ENCODE measurements at regions not wholly inside any gene's neighbourhood (a gene's known extent, or its start where the extent isn't known, plus 50 kb on each side); places are given as distances from the start of the nearest gene placed in this dataset.
"Not testable (repeated sequence)": the region's sequence is repeated elsewhere in the genome, so short reads cannot be mapped to it uniquely, and the experiment has no call there.

DNA sequence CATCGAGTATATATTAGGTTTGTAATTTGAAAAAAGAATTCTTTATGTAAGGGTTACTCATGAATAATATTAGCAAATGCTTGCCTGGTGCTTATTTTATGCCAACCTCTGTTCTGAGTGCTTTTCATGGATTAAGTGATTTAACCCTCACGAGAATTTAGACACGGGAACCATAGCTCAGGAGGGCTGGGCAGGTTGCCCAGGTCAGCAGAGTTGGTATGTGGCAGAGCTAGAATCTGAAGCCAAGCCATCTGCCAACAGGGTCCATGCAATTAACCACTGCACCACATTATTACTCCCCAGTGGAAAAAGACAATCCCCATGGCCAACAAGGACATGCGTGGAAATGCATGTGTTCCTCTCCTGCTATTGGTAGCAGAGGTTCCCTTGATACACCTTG is 345.6 kb downstream of the CDC5L start:
- DNase-seq (ENCODE audit: low spot score), result no peak
- no peak overlapping the region for H3K4me3 Mint-ChIP-seq
- no peaks in the 10 kb centered on the region for H3K9me3 Mint-ChIP-seq
- no peak overlapping the region for H3K27ac Mint-ChIP-seq
- peaks cover 0 to 8% of the 10 kb centered on the region in 2 donors for H3K4me1 Mint-ChIP-seq (ENCODE audit: low read depth in 2 of 2)
- ATAC-seq, result no peak
- H3K27me3 Mint-ChIP-seq, result no peaks in the 10 kb centered on the region
- no peaks in the 10 kb centered on the region for H3K36me3 Mint-ChIP-seq

DNA sequence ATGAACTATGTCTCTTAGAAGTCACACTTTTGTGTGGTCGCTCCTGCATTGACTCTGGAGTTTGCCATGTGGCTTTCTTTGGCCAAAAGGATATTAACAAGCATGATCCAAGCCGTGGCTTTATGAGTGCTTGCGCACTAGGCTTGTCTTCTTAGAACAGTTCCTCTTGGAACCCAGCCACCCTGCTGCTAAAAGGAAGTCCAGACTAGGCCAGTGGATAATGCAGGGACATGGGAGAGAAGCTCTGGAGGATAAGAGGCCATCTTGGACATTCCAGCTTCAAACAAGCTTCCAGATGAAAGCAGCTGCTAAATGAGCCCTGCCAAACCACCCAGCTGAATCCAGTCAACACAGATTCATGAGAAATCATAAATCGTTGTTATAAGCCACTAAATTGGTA is 346.4 kb downstream of the CDC5L start:
- Mint-ChIP-seq H3K4me3 (no peak overlapping the region), H3K27ac (no peak overlapping the region), H3K36me3 (no peaks in the 10 kb centered on the region), H3K27me3 (no peaks in the 10 kb centered on the region), H3K4me1 (ENCODE audit: low read depth in 2 of 2) (peaks cover 0 to 12% of the 10 kb centered on the region in 2 donors), H3K9me3 (no peaks in the 10 kb centered on the region)
- ATAC-seq, result no peak
- no peak for DNase-seq (ENCODE audit: low spot score)

DNA sequence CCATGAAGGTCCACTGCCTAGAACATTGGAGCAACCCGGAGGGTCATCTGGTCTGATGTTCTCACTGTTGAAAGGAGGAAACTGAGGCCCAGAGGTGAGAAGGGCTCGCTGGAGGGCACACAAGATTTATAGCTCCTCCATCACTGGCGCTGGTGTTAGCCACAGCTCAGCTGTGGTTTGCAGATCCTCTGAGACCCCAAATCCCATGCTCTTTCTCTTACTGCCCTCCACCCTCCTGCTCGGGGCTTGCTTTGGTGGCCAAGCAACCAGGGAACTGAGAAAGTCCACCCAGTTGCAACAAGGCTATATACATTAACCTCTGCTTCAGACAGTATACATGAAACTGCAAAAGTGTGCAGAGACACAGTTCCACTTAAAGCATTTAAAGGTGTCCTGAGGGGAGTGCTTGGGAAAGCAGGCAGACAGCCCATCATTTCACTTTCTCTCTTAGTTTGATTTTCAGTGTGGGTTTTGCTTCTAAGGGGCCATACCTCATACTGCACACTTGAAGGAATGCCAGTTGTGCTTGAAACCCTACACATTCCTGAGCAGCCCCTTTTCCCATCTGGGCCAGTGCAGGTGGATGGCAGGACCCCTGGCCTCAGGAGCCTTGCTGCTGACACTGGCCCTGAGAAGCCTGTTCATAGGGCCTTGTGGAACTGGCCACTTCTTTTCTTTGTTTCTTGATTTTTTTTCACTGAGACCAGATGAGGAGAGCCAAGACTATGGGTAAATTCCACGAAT is 347.6 kb downstream of the CDC5L start:
- no peak for DNase-seq (ENCODE audit: low spot score)
- no peaks in the 10 kb centered on the region for H3K27me3 Mint-ChIP-seq
- ATAC-seq, result peak in 1 of 2 donors; percentile 34
- H3K4me1 Mint-ChIP-seq (ENCODE audit: low read depth in 2 of 2), result peaks cover 0 to 12% of the 10 kb centered on the region in 2 donors
- no peaks in the 10 kb centered on the region for H3K36me3 Mint-ChIP-seq
- H3K9me3 Mint-ChIP-seq, result no peaks in the 10 kb centered on the region
- H3K4me3 Mint-ChIP-seq, result peak overlapping the region; percentile 37
- peak overlapping the region in 1 of 2 donors; percentile 32 for H3K27ac Mint-ChIP-seq

DNA sequence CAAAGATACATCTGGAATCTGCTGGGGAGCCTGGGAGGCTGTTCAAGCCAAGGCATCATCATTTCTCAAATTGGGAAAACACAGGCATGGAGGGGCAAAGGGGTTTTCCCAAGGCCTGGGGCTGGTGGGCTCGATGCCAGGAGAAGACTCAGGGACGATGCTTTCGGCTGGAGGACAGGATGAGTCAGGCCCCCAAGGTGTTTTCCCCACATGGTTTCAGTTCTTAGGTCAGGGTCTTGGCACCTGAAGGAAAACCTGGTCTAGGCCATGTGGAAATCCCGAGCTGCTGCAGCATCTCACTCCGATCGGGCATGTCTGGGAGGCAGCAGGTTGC is 348.1 kb downstream of the CDC5L start:
- Mint-ChIP-seq H3K27me3 (no peaks in the 10 kb centered on the region), H3K4me1 (ENCODE audit: low read depth in 2 of 2) (peaks cover 0 to 12% of the 10 kb centered on the region in 2 donors), H3K4me3 (peak overlapping the region; percentile 37), H3K27ac (peak overlapping the region in 1 of 2 donors; percentile 32), H3K36me3 (no peaks in the 10 kb centered on the region), H3K9me3 (no peaks in the 10 kb centered on the region)
- ATAC-seq (peak in 1 of 2 donors; percentile 35), DNase-seq (ENCODE audit: low spot score) (no peak)

DNA sequence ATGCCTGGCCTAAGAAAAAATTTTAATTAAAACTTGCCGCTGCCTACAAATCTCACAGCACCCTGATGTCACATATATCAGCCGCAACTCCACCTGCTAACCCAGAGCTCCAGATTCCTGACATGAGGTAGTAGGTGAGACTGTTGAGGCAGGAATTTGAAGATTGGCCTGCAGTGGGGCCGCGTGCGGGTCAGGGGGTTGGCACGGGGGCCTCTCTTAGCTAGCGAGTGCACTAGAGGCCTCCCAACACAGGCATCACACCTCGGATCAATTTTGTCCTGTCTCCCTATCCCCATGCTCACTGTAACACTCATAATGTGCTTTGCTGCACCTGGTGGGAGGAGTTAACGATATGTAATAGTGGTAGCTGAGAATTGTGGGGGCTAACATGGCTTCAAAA is 349.8 kb downstream of the CDC5L start:
- H3K36me3 Mint-ChIP-seq, result no peaks in the 10 kb centered on the region
- DNase-seq (ENCODE audit: low spot score), result no peak
- no peak overlapping the region for H3K27ac Mint-ChIP-seq
- ATAC-seq, result no peak
- peaks cover 0 to 12% of the 10 kb centered on the region in 2 donors for H3K4me1 Mint-ChIP-seq (ENCODE audit: low read depth in 2 of 2)
- no peaks in the 10 kb centered on the region for H3K9me3 Mint-ChIP-seq
- no peaks in the 10 kb centered on the region for H3K27me3 Mint-ChIP-seq
- H3K4me3 Mint-ChIP-seq, result no peak overlapping the region

DNA sequence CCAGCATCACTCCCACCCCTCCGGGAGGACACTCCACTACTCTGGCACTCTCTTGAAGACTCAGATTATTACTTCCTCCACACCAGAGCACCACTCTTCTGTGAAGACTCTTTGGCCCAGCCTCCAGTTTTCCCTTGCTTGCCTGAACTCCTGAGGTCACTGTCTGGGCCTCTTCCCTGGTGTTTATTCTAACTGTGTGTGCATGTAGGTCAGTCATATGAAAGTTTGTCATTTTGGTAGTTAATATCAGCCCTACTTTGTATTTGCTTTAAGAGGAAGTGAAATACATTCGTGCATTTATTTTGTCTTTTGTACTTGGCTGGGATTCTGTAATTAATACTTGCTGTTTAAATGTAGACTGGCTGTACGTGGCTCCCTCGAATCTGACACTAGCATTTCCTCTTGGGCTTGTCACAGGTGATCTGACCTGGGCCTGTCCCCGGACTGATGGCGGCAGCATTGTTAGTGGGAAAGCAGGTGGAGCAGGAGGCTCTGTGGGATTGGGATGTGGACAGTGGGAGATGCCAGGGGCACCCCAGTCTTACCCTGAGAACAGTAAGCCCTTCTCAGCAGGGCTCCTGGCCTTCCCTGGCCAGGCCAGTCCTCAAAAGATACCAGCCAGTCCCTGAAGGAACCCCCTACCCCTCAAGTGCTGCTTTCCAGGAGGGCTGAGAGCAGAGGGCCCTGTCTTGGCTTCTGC is 350.5 kb downstream of the CDC5L start:
- ATAC-seq (no peak), DNase-seq (ENCODE audit: low spot score) (no peak)
- Mint-ChIP-seq H3K4me3 (no peak overlapping the region), H3K27me3 (no peaks in the 10 kb centered on the region), H3K36me3 (no peaks in the 10 kb centered on the region), H3K4me1 (ENCODE audit: low read depth in 2 of 2) (peaks cover 0 to 12% of the 10 kb centered on the region in 2 donors), H3K9me3 (no peaks in the 10 kb centered on the region), H3K27ac (peak overlapping the region in 1 of 2 donors; percentile 66)

DNA sequence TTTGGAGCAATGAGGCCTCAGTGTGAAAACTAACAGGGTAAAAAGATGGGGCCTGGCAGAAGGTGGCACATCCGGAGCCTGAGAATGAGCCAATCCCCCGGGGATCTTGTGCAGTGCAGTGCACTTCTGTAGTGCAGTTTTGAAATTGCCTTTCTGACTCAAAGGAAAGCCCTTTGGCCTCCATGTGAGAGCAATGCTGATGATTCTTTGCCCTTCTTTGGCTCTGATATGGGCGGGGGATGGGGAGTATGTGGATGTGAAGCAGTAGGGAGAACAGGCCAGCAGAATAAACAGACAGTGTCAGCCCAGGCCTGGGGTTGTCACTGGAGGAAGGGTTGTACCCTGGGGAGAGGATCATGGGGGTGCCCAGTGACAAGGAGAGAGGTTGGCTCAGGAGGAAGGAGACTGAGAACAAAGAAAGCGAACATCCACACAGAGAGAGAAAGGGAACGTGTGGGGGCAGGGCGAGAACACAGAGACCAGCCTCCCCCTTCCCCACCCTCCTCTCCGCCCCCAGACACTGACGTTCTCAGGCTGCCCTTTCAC is 351.2 kb downstream of the CDC5L start:
- Mint-ChIP-seq H3K27ac (peak overlapping the region in 1 of 2 donors; percentile 66), H3K4me1 (ENCODE audit: low read depth in 2 of 2) (peaks cover 0 to 12% of the 10 kb centered on the region in 2 donors), H3K9me3 (no peaks in the 10 kb centered on the region), H3K4me3 (no peak overlapping the region), H3K27me3 (no peaks in the 10 kb centered on the region), H3K36me3 (no peaks in the 10 kb centered on the region)
- ATAC-seq (no peak), DNase-seq (ENCODE audit: low spot score) (no peak)

DNA sequence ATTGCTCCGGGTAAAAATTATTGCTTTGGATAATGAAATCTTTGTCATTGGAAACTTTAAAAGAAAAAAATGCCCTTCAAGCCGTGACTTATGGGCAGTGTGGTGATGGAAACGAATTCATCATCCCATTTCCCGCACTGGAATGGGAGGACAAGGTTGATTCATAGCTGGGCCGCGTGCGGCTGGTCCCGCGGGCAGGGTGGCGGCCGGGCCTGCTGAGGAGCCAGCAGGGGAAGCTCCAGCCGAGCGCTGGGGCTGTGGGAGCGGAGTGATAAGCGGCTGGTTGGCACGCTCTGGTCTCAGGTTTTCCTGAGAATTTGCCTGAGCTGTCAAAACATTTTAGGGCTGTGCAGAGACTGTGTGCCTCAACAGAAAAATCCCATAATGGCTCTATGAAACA is 351.7 kb downstream of the CDC5L start:
- Mint-ChIP-seq H3K36me3 (no peaks in the 10 kb centered on the region), H3K9me3 (no peaks in the 10 kb centered on the region), H3K4me3 (no peak overlapping the region), H3K27me3 (no peaks in the 10 kb centered on the region), H3K27ac (peak overlapping the region in 1 of 2 donors; percentile 66), H3K4me1 (ENCODE audit: low read depth in 2 of 2) (peaks cover 0 to 12% of the 10 kb centered on the region in 2 donors)
- DNase-seq (ENCODE audit: low spot score) (no peak), ATAC-seq (no peak)

DNA sequence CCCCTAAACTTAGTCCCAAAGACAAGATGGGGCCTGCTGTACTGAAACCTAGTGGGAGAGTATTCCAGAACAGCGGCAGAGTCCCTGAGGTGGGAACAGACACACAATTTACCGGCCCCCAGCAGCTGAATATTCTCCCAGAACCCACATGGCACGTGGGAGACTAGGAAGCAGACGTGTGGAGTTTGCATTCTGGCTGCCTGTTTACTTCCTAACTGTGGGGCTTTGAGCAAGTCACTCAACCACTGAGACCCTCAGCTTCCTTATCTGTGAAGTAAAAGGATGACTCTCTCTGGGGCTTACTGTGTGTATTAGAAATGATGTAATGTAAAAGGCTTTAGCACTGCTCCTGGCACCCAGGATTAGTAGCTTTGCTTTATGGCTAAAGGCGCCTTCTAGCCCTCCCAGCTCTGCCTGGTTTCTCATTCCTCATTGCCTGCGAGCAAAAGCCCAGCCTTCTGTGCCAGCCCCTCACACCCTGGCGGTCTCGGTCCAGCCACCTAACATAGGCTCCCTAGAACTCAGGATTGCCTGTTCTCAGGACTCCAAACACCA is 353.1 kb downstream of the CDC5L start:
- H3K9me3 Mint-ChIP-seq, result no peaks in the 10 kb centered on the region
- DNase-seq (ENCODE audit: low spot score), result no peak
- no peaks in the 10 kb centered on the region for H3K36me3 Mint-ChIP-seq
- H3K4me3 Mint-ChIP-seq, result no peak overlapping the region
- peaks cover 0 to 4% of the 10 kb centered on the region in 2 donors for H3K4me1 Mint-ChIP-seq (ENCODE audit: low read depth in 2 of 2)
- no peak overlapping the region for H3K27ac Mint-ChIP-seq
- ATAC-seq, result no peak
- H3K27me3 Mint-ChIP-seq, result no peaks in the 10 kb centered on the region

DNA sequence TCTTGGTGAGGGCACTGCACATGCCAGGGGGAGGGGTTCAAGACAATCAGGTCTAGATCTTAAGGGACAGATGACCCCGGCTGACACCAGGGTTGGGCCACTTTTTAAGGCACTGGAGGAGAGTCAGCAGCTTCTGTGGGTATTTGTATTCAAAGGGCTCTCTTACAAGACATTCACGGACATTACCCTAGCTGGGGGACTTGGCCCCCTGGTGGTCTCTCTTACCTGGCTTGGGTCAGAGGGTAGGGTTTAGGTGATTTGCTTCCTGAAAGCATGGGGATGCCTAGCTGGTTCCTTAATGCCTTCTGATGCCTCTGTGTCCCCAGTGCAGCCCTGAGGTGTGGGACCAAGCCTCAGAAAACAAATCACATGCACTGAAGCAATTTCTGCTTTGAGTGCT is 354.7 kb downstream of the CDC5L start:
- no peak for DNase-seq (ENCODE audit: low spot score)
- H3K9me3 Mint-ChIP-seq, result no peaks in the 10 kb centered on the region
- H3K4me3 Mint-ChIP-seq, result no peak overlapping the region
- H3K36me3 Mint-ChIP-seq, result no peaks in the 10 kb centered on the region
- ATAC-seq, result no peak
- peaks cover 0 to 4% of the 10 kb centered on the region in 2 donors for H3K4me1 Mint-ChIP-seq (ENCODE audit: low read depth in 2 of 2)
- no peaks in the 10 kb centered on the region for H3K27me3 Mint-ChIP-seq
- H3K27ac Mint-ChIP-seq, result no peak overlapping the region

DNA sequence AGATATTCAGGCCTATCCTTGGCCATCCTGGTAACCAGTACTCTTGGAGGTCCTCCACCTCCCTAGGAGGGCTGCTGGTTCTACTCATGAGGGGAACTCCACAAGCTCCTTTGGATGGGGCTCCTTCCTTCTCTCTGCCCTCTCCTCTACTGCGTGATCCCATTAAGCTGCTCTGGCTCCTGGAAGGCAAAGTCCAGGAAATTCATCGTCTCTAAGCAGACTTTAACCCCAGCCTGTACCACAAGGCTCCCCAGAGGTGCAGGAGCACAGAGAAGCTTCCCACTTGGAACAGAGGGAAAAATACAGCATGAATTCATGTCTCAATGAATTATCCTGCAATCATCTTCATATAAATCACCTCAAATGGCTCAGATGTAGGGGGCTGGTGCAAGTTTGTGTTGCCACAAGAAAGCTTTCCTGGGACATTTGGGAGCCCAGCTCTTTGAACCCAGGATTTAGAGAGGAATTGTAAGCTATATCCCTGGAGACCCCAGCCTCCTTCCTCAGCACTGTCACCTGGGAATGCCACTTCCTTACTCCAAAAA is 355.4 kb downstream of the CDC5L start:
- ATAC-seq (peak; percentile 31 to 38), DNase-seq (ENCODE audit: low spot score) (no peak)
- Mint-ChIP-seq H3K27me3 (no peaks in the 10 kb centered on the region), H3K27ac (no peak overlapping the region), H3K36me3 (no peaks in the 10 kb centered on the region), H3K9me3 (no peaks in the 10 kb centered on the region), H3K4me1 (ENCODE audit: low read depth in 2 of 2) (peaks cover 0 to 4% of the 10 kb centered on the region in 2 donors), H3K4me3 (no peak overlapping the region)

DNA sequence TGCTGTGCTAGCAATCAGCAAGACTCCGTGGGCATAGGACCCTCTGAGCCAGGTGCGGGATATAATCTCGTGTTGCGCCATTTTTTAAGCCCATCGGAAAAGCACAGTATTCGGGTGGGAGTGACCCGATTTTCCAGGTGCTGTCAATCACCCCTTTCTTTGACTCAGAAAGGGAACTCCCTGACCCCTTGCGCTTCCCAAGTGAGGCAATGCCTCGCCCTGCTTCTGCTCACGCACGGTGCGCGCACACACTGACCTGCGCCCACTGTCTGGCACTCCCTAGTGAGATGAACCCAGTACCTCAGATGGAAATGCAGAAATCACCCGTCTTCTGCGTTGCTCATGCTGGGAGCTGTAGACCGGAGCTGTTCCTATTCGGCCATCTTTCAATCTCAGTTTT is 372.6 kb downstream of the CDC5L start:
- H3K27me3 Mint-ChIP-seq; H3K9me3 Mint-ChIP-seq; DNase-seq (ENCODE audit: low spot score); H3K4me3 Mint-ChIP-seq; ATAC-seq; H3K27ac Mint-ChIP-seq; H3K36me3 Mint-ChIP-seq; H3K4me1 Mint-ChIP-seq (ENCODE audit: low read depth in 2 of 2): not testable (repeated sequence)

DNA sequence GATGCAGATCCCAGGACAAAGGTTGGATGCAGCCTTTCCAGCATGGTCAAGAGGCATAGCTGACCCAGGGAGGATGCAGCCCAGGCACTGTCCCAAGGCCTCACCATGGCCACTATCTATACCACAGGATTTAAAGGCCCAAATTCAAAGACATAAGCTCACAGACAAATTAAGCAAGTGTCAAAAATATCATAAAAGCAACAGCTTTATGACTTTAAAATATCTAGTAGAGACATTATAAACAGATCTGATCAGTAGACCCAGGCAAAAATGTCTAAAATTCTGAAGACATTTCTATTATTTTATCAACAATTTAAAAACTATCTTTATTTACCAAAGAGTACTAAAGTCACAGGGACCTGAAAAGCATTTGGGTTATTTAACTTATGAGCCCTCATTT is 373.5 kb downstream of the CDC5L start:
- no peak overlapping the region for H3K27ac Mint-ChIP-seq

DNA sequence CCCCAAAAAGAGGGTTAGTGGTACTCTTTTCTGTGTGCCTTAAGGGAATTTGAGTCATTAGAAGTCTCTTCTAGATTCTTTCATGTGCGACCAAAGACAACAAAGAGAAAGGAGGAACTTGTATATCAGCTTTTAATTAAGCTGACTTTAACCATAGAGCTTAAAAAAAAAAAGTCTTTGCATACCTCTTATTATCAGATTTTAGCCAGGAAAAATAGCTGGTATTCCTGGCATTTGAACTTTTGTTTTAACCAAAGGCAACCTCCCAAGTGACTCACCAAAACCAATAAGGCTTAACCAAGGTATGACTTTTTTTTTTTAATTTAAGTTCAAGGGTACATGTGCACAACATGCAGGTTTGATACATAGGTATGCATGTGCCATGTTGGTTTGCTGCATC is 375.0 kb downstream of the CDC5L start:
- ATAC-seq, result no peak
- no peak overlapping the region for H3K4me3 Mint-ChIP-seq
- no peak for DNase-seq (ENCODE audit: low spot score)
- no peaks in the 10 kb centered on the region for H3K4me1 Mint-ChIP-seq (ENCODE audit: low read depth in 2 of 2)
- no peak overlapping the region for H3K27ac Mint-ChIP-seq
- peaks cover 5% of the 10 kb centered on the region for H3K36me3 Mint-ChIP-seq
- H3K9me3 Mint-ChIP-seq, result peaks cover 5% of the 10 kb centered on the region
- H3K27me3 Mint-ChIP-seq, result peaks cover 6 to 8% of the 10 kb centered on the region in 2 donors

More for the DNA sequence above, 373.5 kb downstream of the CDC5L start:
- Mint-ChIP-seq H3K36me3 (peaks cover 5% of the 10 kb centered on the region), H3K4me3 (no peak overlapping the region), H3K4me1 (ENCODE audit: low read depth in 2 of 2) (no peaks in the 10 kb centered on the region), H3K9me3 (peaks cover 5% of the 10 kb centered on the region), H3K27me3 (peaks cover 6 to 8% of the 10 kb centered on the region in 2 donors)
- DNase-seq (ENCODE audit: low spot score) (no peak), ATAC-seq (no peak)

All from natural killer cell treated with Interleukin-12 subunit alpha and Interleukin-12 subunit beta and Interleukin-15 and Interleukin-18, amount 100 ng/mL, for 72 hours (primary cell).